Breast epithelium (tissue), 4 donors: ENCODE measurements at regions not wholly inside any gene's neighbourhood (a gene's known extent, or its start where the extent isn't known, plus 50 kb on each side); places are given as distances from the start of the nearest gene placed in this dataset.
"Not testable (repeated sequence)": the region's sequence is repeated elsewhere in the genome, so short reads cannot be mapped to it uniquely, and the experiment has no call there.

ENCODE experiments used
- DNase-seq, 2 donors: peaks; one replicate each; pipeline ENCODE4 v3.0.0-alpha.2; 2019; ENCODE audit warnings: low spot score in 2 of 2
- H3K27ac ChIP-seq, 2 donors: fragments of 200-600 bp; sonication (generic) in 1 of 2; one replicate each; pipeline ENCODE4 v1.5.1; 2016 to 2019; ENCODE audit warnings: mild to moderate bottlenecking in 1 of 2
- H3K27me3 ChIP-seq, 2 donors: fragments of 200-600 bp; sonication (generic) in 1 of 2; one replicate each; pipeline versions ENCODE4 v1.5.1 to v1.6.0; 2017 to 2019; ENCODE audit warnings: control low read depth in 1 of 2, mild to moderate bottlenecking in 1 of 2
- H3K36me3 ChIP-seq: fragments of 200-600 bp; one replicate; pipeline ENCODE4 v1.5.1; 2019
- H3K4me1 ChIP-seq, 2 donors: fragments of 200-600 bp; sonication (generic); one replicate each; pipeline ENCODE4 v1.5.1; 2016 to 2019; ENCODE audit warnings: control low read depth in 1 of 2
- H3K4me3 ChIP-seq, 3 donors: fragments of 200-600 bp; sonication (generic); 1 replicate in 2 of 3; 2 replicates in 1 of 3; pipeline ENCODE4 v1.5.1; 2016 to 2019; ENCODE audit warnings: mild to moderate bottlenecking in 3 of 3, moderate library complexity in 2 of 3
- H3K9me3 ChIP-seq, 2 donors: fragments of 200-600 bp; sonication (generic) in 1 of 2; one replicate each; pipeline ENCODE4 v1.5.1; 2016 to 2019; ENCODE audit warnings: control low read depth in 1 of 2
- POLR2A ChIP-seq: fragments of 450-650 bp; IDR thresholded peaks from one replicate; pipeline ENCODE4 v1.6.1; 2016; ENCODE audit warnings: antibody characterized with exemption, mild to moderate bottlenecking, moderate library complexity
- POLR2AphosphoS5 ChIP-seq, 3 donors: sonication (generic); formaldehyde crosslinking; IDR thresholded peaks; one replicate each; pipeline ENCODE4 v1.6.1; 2017; ENCODE audit warnings: antibody characterized with exemption in 3 of 3
- intact Hi-C: fragments of 100-400 bp; cut with DNase I; formaldehyde crosslinking; loops from one replicate; pipeline ENCODE4 v1.15.1; 2023; ENCODE audit warnings: low total_unique reads
- TF ChIP-seq, protein P1 (sequence below), 3 donors: fragments of 450-650 bp; IDR thresholded peaks; one replicate each; pipeline ENCODE4 v1.5.1; 2016 to 2017; ENCODE audit warnings: antibody characterized with exemption in 3 of 3, mild to moderate bottlenecking in 3 of 3, moderate library complexity in 3 of 3

GRCh38 chrX:35285289-35285962, 342.8 kb downstream of the FAM47B start:
- intact Hi-C loops = no loop called here
- DNase-seq = no peak
- no peak overlapping the region for H3K4me3 ChIP-seq
- no peak overlapping the region for H3K27ac ChIP-seq
- TF ChIP-seq POLR2A (no peak), POLR2AphosphoS5 (IDR thresholded peaks at IDR 0.05) (no peak)
- TF ChIP-seq, protein P1, sequence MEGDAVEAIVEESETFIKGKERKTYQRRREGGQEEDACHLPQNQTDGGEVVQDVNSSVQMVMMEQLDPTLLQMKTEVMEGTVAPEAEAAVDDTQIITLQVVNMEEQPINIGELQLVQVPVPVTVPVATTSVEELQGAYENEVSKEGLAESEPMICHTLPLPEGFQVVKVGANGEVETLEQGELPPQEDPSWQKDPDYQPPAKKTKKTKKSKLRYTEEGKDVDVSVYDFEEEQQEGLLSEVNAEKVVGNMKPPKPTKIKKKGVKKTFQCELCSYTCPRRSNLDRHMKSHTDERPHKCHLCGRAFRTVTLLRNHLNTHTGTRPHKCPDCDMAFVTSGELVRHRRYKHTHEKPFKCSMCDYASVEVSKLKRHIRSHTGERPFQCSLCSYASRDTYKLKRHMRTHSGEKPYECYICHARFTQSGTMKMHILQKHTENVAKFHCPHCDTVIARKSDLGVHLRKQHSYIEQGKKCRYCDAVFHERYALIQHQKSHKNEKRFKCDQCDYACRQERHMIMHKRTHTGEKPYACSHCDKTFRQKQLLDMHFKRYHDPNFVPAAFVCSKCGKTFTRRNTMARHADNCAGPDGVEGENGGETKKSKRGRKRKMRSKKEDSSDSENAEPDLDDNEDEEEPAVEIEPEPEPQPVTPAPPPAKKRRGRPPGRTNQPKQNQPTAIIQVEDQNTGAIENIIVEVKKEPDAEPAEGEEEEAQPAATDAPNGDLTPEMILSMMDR (IDR thresholded peaks at IDR 0.05) = no peak
- H3K36me3 ChIP-seq = no peaks in the 10 kb centered on the region
- no peaks in the 10 kb centered on the region for H3K4me1 ChIP-seq
- no peaks in the 10 kb centered on the region for H3K9me3 ChIP-seq
- H3K27me3 ChIP-seq = peaks cover 0 to 3% of the 10 kb centered on the region in 2 donors

- no peaks in the 10 kb centered on the region for H3K27me3 ChIP-seq
- no peaks in the 10 kb centered on the region for H3K36me3 ChIP-seq
- no peak for DNase-seq
- TF ChIP-seq, protein P1 (IDR thresholded peaks at IDR 0.05) = no peak
- TF ChIP-seq POLR2A (no peak), POLR2AphosphoS5 (IDR thresholded peaks at IDR 0.05) (no peak)
- H3K4me1 ChIP-seq = no peaks in the 10 kb centered on the region
- H3K9me3 ChIP-seq = no peaks in the 10 kb centered on the region
- no peak overlapping the region for H3K4me3 ChIP-seq
- intact Hi-C loops = no loop called here
- H3K27ac ChIP-seq = no peak overlapping the region
Observed at GRCh38 chrX:35288657-35289056, 346.1 kb downstream of the FAM47B start.

DNA sequence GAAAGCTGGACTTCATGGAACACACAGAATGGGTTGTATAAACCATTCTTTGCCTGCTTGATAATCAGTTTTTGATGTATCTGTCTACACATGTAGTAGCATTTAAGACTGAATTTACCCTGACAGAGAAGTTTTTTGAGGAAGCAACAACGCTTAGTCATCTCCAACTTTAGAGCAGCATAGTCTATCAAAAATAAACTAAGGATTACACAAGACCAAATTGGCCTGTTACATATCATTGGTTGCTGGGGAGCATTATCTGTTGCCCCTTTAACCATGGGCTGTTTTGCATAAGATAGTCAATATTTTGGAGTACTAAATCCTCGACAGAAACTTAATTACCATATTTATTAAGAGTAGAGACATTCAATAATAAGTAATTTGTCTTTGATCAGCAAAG, 347.4 kb downstream of the FAM47B start:
- no peaks in the 10 kb centered on the region for H3K27me3 ChIP-seq
- DNase-seq = no peak
- H3K9me3 ChIP-seq = no peaks in the 10 kb centered on the region
- no peak overlapping the region for H3K4me3 ChIP-seq
- no peak for TF ChIP-seq POLR2A
- TF ChIP-seq, protein P1 (IDR thresholded peaks at IDR 0.05) = no peak
- TF ChIP-seq POLR2AphosphoS5 (IDR thresholded peaks at IDR 0.05) = no peak
- no peak overlapping the region for H3K27ac ChIP-seq
- H3K36me3 ChIP-seq = no peaks in the 10 kb centered on the region
- H3K4me1 ChIP-seq = no peaks in the 10 kb centered on the region
- intact Hi-C loops = no loop called here

DNA sequence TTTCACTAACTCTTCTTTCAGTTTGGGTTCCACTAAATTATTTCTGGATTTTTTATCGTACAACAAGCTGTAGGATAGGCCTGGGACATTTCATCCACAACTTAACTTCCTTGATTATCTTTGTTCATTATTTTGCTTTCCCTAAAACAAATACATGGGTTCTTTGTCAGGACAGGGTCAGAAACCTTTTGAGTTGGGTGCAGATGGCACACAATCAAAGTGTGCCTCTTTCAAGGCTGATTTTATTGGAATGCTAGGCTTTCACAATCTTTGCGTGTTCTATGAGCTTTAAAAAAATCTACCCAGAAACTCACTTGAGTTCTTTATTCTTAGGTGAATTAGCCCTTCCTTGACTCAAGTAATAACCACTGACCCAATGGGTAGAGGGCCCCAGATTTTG, 348.4 kb downstream of the FAM47B start:
- DNase-seq = no peak
- TF ChIP-seq, protein P1 (IDR thresholded peaks at IDR 0.05) = no peak
- TF ChIP-seq POLR2AphosphoS5 (IDR thresholded peaks at IDR 0.05) (no peak), POLR2A (no peak)
- no peaks in the 10 kb centered on the region for H3K27me3 ChIP-seq
- H3K4me1 ChIP-seq = no peaks in the 10 kb centered on the region
- no peak overlapping the region for H3K27ac ChIP-seq
- intact Hi-C loops = no loop called here
- no peaks in the 10 kb centered on the region for H3K36me3 ChIP-seq
- H3K9me3 ChIP-seq = no peaks in the 10 kb centered on the region
- no peak overlapping the region for H3K4me3 ChIP-seq

- H3K9me3 ChIP-seq = no peaks in the 10 kb centered on the region
- intact Hi-C loops = no loop called here
- DNase-seq = no peak
- no peaks in the 10 kb centered on the region for H3K27me3 ChIP-seq
- H3K36me3 ChIP-seq = no peaks in the 10 kb centered on the region
- TF ChIP-seq POLR2A = no peak
- no peak for TF ChIP-seq POLR2AphosphoS5 (IDR thresholded peaks at IDR 0.05)
- TF ChIP-seq, protein P1 (IDR thresholded peaks at IDR 0.05) = no peak
- H3K4me1 ChIP-seq = no peaks in the 10 kb centered on the region
- no peak overlapping the region for H3K4me3 ChIP-seq
- no peak overlapping the region for H3K27ac ChIP-seq
Observed at GRCh38 chrX:35292522-35292921, 349.9 kb downstream of the FAM47B start.

DNA sequence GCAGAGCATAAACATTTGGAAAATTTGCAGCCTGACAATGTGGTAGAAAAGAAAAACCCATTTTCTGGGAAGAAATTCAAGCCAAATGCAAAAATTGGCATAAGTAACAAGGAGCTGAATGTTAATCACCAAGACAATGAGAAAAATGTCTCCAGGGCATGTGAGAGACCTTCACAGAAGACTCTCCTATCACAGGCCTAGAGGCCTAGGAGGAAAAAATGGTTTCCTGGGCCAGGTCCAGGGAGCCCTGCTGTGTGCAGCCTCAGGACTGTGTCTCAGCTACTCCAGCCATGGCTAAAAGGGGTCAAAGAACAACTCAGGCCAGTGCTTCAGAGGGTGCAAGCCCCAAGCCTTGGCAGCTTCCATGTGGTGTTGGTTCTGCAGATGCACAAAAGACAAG, 362.4 kb downstream of the FAM47B start:
- H3K9me3 ChIP-seq, H3K27ac ChIP-seq, H3K4me1 ChIP-seq, DNase-seq, H3K36me3 ChIP-seq, H3K27me3 ChIP-seq, H3K4me3 ChIP-seq, intact Hi-C loops: not testable (repeated sequence)
